ENCODE measurements at regions not wholly inside any gene's neighbourhood (a gene's known extent, or its start where the extent isn't known, plus 50 kb on each side); places are given as distances from the start of the nearest gene placed in this dataset.

DNA sequence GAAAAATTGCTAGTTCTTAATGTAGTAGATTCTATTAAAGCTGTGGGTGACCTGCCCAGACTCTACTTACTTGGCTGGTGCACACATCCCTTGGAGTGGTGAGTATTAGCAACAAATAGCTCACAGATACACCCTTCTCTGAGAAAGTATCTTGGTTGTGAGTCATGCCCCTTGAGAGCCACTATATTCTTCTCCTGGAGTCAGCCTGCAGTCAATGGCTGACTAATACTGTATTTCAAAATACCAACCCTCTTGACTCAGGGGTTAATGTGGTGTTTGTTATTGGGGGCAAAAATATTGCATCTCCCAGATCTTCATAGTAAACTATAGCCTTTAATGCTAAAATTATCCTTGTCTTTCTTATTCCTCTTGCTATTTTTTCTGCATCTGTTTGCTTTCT is 354.9 kb downstream of the BMPER start:
- Histone ChIP-seq H3K18ac (ENCODE audit: low read depth in 1 of 2, low read length in 2 of 2) (no peak overlapping the region), H3K27ac (ENCODE audit: low read length, poor library complexity, severe bottlenecking) (no peak overlapping the region), H3K9me3 (ENCODE audit: control insufficient read depth, low read length) (no peaks in the 10 kb centered on the region), H3K4ac (ENCODE audit: low read depth in 1 of 2, low read length in 2 of 2) (no peak overlapping the region), H3K79me1 (replicated peaks; ENCODE audit: low read length, poor library complexity, severe bottlenecking) (no peaks in the 10 kb centered on the region), H4K91ac (ENCODE audit: low read length) (no peak overlapping the region), H2AFZ (ENCODE audit: low read depth, low read length) (no peak overlapping the region), H3K36me3 (ENCODE audit: control insufficient read depth in 1 of 2, insufficient read depth in 2 of 2, low read depth in 1 of 2, low read length in 2 of 2) (no peaks in the 10 kb centered on the region), H3K14ac (ENCODE audit: low read length in 2 of 2) (no peak overlapping the region), H2AK5ac (ENCODE audit: low read length, severe bottlenecking) (no peak overlapping the region), H3K4me1 (ENCODE audit: control insufficient read depth, insufficient read depth, low read depth, low read length) (no peaks in the 10 kb centered on the region), H2BK15ac (ENCODE audit: low read depth, poor library complexity, severe bottlenecking) (no peak overlapping the region), H2BK120ac (ENCODE audit: low read depth, low read length) (no peak overlapping the region), H2BK12ac (ENCODE audit: low read length in 2 of 2) (no peak overlapping the region), H2BK5ac (ENCODE audit: low read depth, low read length, poor library complexity, severe bottlenecking) (no peak overlapping the region), H3K4me2 (ENCODE audit: low read length, poor library complexity, severe bottlenecking) (no peak overlapping the region), H4K8ac (ENCODE audit: low read length) (no peak overlapping the region), H3K9ac (ENCODE audit: low read length) (peak overlapping the region; percentile 63), H3K23ac (ENCODE audit: low read length in 2 of 2) (no peak overlapping the region), H3K4me3 (ENCODE audit: insufficient read depth in 1 of 2, low read depth in 1 of 2, low read length in 2 of 2) (no peak overlapping the region), H3K27me3 (ENCODE audit: control insufficient read depth in 1 of 2, insufficient read depth in 1 of 2, low read length in 2 of 2) (no peaks in the 10 kb centered on the region)
- peak; percentile 93 for DNase-seq

DNA sequence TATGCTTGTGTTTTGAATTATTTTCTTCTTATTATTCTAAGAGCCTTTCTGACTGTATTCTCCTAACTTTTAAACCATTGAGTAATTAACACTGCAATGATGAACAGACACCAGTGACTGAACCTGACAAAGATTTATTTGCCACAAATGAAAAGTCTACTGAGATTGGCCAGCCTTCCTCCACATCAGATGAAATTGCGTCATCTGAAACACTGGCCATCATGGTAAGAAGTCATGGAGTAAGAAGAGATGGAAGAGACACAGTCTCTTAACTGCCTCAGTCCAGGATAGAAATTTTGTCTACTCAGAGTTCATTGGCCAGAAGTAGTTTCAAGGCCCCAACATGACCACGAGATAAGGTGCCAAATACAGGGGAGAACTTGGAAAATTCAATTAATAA is 357.8 kb downstream of the BMPER start:
- Histone ChIP-seq H3K9me3 (ENCODE audit: control insufficient read depth, low read length) (no peaks in the 10 kb centered on the region), H3K18ac (ENCODE audit: low read depth in 1 of 2, low read length in 2 of 2) (no peak overlapping the region), H2BK15ac (ENCODE audit: low read depth, poor library complexity, severe bottlenecking) (no peak overlapping the region), H2BK120ac (ENCODE audit: low read depth, low read length) (no peak overlapping the region), H3K4ac (ENCODE audit: low read depth in 1 of 2, low read length in 2 of 2) (no peak overlapping the region), H3K27ac (ENCODE audit: low read length, poor library complexity, severe bottlenecking) (no peak overlapping the region), H4K8ac (ENCODE audit: low read length) (no peak overlapping the region), H3K79me1 (replicated peaks; ENCODE audit: low read length, poor library complexity, severe bottlenecking) (no peaks in the 10 kb centered on the region), H4K91ac (ENCODE audit: low read length) (no peak overlapping the region), H3K4me3 (ENCODE audit: insufficient read depth in 1 of 2, low read depth in 1 of 2, low read length in 2 of 2) (no peak overlapping the region), H2BK5ac (ENCODE audit: low read depth, low read length, poor library complexity, severe bottlenecking) (no peak overlapping the region), H2AFZ (ENCODE audit: low read depth, low read length) (no peak overlapping the region), H2BK12ac (ENCODE audit: low read length in 2 of 2) (no peak overlapping the region), H3K14ac (ENCODE audit: low read length in 2 of 2) (no peak overlapping the region), H3K27me3 (ENCODE audit: control insufficient read depth in 1 of 2, insufficient read depth in 1 of 2, low read length in 2 of 2) (no peaks in the 10 kb centered on the region), H3K23ac (ENCODE audit: low read length in 2 of 2) (no peak overlapping the region), H2AK5ac (ENCODE audit: low read length, severe bottlenecking) (no peak overlapping the region), H3K9ac (ENCODE audit: low read length) (no peak overlapping the region), H3K4me1 (ENCODE audit: control insufficient read depth, insufficient read depth, low read depth, low read length) (no peaks in the 10 kb centered on the region), H3K4me2 (ENCODE audit: low read length, poor library complexity, severe bottlenecking) (no peak overlapping the region), H3K36me3 (ENCODE audit: control insufficient read depth in 1 of 2, insufficient read depth in 2 of 2, low read depth in 1 of 2, low read length in 2 of 2) (no peaks in the 10 kb centered on the region)
- WGBS: 100% methylated on average over 1 of the region's 2 CpGs
- no peak for DNase-seq

DNA sequence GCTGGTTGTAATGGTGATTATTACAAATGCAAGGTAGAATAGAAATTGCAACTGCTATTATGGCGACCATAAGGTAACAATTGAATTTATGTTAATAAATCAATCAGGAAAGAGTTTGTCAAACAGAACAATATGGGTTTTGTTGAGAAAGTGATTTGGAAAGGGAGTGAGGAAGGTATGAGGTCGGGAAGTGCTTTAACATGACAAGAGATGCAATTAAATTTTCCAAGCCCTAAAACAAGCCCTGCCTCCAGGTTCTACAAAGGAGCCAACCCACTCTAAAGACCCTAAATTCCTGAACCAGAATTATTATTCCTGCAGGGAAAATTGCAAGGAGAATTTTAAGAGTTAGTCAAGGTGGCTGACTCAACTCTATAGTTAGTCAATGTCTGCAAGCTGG is 363.7 kb downstream of the BMPER start:
- Histone ChIP-seq H2AK5ac (ENCODE audit: low read length, severe bottlenecking) (no peak overlapping the region), H3K14ac (ENCODE audit: low read length in 2 of 2) (no peak overlapping the region), H3K4me3 (ENCODE audit: insufficient read depth in 1 of 2, low read depth in 1 of 2, low read length in 2 of 2) (no peak overlapping the region), H3K27me3 (ENCODE audit: control insufficient read depth in 1 of 2, insufficient read depth in 1 of 2, low read length in 2 of 2) (no peaks in the 10 kb centered on the region), H3K36me3 (ENCODE audit: control insufficient read depth in 1 of 2, insufficient read depth in 2 of 2, low read depth in 1 of 2, low read length in 2 of 2) (no peaks in the 10 kb centered on the region), H2AFZ (ENCODE audit: low read depth, low read length) (no peak overlapping the region), H3K27ac (ENCODE audit: low read length, poor library complexity, severe bottlenecking) (no peak overlapping the region), H3K4ac (ENCODE audit: low read depth in 1 of 2, low read length in 2 of 2) (no peak overlapping the region), H3K9ac (ENCODE audit: low read length) (no peak overlapping the region), H3K23ac (ENCODE audit: low read length in 2 of 2) (no peak overlapping the region), H2BK5ac (ENCODE audit: low read depth, low read length, poor library complexity, severe bottlenecking) (no peak overlapping the region), H3K79me1 (replicated peaks; ENCODE audit: low read length, poor library complexity, severe bottlenecking) (no peaks in the 10 kb centered on the region), H4K91ac (ENCODE audit: low read length) (no peak overlapping the region), H2BK12ac (ENCODE audit: low read length in 2 of 2) (no peak overlapping the region), H2BK120ac (ENCODE audit: low read depth, low read length) (no peak overlapping the region), H3K4me1 (ENCODE audit: control insufficient read depth, insufficient read depth, low read depth, low read length) (no peaks in the 10 kb centered on the region), H3K18ac (ENCODE audit: low read depth in 1 of 2, low read length in 2 of 2) (no peak overlapping the region), H3K4me2 (ENCODE audit: low read length, poor library complexity, severe bottlenecking) (no peak overlapping the region), H2BK15ac (ENCODE audit: low read depth, poor library complexity, severe bottlenecking) (no peak overlapping the region), H4K8ac (ENCODE audit: low read length) (no peak overlapping the region), H3K9me3 (ENCODE audit: control insufficient read depth, low read length) (no peaks in the 10 kb centered on the region)
- no peak for DNase-seq
- 63% methylated on average over 1 of the region's 2 CpGs for WGBS

DNA sequence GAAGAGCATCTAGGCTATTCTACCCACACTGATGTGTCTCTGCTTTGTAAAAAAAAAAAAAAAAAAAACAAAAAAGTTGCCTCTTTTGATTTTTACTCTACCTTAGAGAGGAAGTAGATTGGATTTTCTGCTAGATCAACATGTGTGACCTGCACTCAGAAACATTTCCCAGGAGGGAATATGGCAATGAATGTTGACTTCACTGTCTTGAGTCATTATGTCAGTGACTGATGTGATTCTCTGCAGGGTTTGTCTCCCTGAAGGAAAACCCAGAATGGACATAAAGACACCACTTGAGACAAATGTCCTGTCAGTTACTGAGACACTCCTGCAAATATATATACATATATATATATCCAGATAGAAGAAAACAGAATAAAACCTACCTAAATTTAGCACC is 370.3 kb downstream of the BMPER start:
- Histone ChIP-seq H2BK15ac (ENCODE audit: low read depth, poor library complexity, severe bottlenecking) (no peak overlapping the region), H3K27ac (ENCODE audit: low read length, poor library complexity, severe bottlenecking) (no peak overlapping the region), H3K9ac (ENCODE audit: low read length) (no peak overlapping the region), H3K4ac (ENCODE audit: low read depth in 1 of 2, low read length in 2 of 2) (no peak overlapping the region), H3K14ac (ENCODE audit: low read length in 2 of 2) (no peak overlapping the region), H3K79me1 (replicated peaks; ENCODE audit: low read length, poor library complexity, severe bottlenecking) (no peaks in the 10 kb centered on the region), H3K27me3 (ENCODE audit: control insufficient read depth in 1 of 2, insufficient read depth in 1 of 2, low read length in 2 of 2) (no peaks in the 10 kb centered on the region), H2AFZ (ENCODE audit: low read depth, low read length) (no peak overlapping the region), H4K91ac (ENCODE audit: low read length) (no peak overlapping the region), H3K18ac (ENCODE audit: low read depth in 1 of 2, low read length in 2 of 2) (no peak overlapping the region), H3K23ac (ENCODE audit: low read length in 2 of 2) (no peak overlapping the region), H3K36me3 (ENCODE audit: control insufficient read depth in 1 of 2, insufficient read depth in 2 of 2, low read depth in 1 of 2, low read length in 2 of 2) (no peaks in the 10 kb centered on the region), H2BK12ac (ENCODE audit: low read length in 2 of 2) (no peak overlapping the region), H4K8ac (ENCODE audit: low read length) (no peak overlapping the region), H2AK5ac (ENCODE audit: low read length, severe bottlenecking) (no peak overlapping the region), H3K4me3 (ENCODE audit: insufficient read depth in 1 of 2, low read depth in 1 of 2, low read length in 2 of 2) (no peak overlapping the region), H3K4me1 (ENCODE audit: control insufficient read depth, insufficient read depth, low read depth, low read length) (no peaks in the 10 kb centered on the region), H3K4me2 (ENCODE audit: low read length, poor library complexity, severe bottlenecking) (no peak overlapping the region), H2BK120ac (ENCODE audit: low read depth, low read length) (no peak overlapping the region), H3K9me3 (ENCODE audit: control insufficient read depth, low read length) (no peaks in the 10 kb centered on the region), H2BK5ac (ENCODE audit: low read depth, low read length, poor library complexity, severe bottlenecking) (no peak overlapping the region)
- no peak for DNase-seq

Data from mesenchymal stem cell (in vitro differentiated cells and primary cell).